ENCODE measurements at regions not wholly inside any gene's neighbourhood (a gene's known extent, or its start where the extent isn't known, plus 50 kb on each side); places are given as distances from the start of the nearest gene placed in this dataset.

DNA sequence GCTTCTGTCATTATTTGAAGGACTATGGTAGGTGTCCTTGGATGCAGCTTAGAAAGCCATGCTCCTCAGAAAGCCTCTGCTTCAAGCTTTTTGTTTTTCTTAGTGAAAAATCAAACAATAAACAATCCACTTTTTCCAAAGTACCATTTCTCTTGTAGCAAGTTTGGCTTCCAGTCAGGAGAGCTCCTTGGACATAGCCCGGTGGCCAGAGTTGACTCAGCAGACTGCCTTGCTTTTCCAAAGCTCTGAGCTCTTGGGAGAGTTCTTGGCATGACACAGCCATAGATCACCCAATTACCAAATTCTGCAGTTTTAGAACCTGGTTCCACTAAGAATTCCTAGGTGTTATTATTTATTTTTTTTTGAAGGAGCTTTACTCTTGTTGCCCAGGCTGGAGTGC, 189.4 kb upstream of the MTPN start:
- intact Hi-C loops (cut with micrococcal nuclease; ENCODE audit: unreplicated experiment), result no loop called here
- Histone ChIP-seq H3K9me3 (no peaks in the 10 kb centered on the region), H3K27me3 (replicated peaks; ENCODE audit: control insufficient read depth, insufficient read depth, low read length) (no peaks in the 10 kb centered on the region), H3K36me3 (ENCODE audit: control insufficient read depth, insufficient read depth, low read length) (no peaks in the 10 kb centered on the region), H3K4me1 (no peaks in the 10 kb centered on the region), H3K4me3 (ENCODE audit: low read depth, low read length) (no peak overlapping the region)
- TF ChIP-seq, protein P1, sequence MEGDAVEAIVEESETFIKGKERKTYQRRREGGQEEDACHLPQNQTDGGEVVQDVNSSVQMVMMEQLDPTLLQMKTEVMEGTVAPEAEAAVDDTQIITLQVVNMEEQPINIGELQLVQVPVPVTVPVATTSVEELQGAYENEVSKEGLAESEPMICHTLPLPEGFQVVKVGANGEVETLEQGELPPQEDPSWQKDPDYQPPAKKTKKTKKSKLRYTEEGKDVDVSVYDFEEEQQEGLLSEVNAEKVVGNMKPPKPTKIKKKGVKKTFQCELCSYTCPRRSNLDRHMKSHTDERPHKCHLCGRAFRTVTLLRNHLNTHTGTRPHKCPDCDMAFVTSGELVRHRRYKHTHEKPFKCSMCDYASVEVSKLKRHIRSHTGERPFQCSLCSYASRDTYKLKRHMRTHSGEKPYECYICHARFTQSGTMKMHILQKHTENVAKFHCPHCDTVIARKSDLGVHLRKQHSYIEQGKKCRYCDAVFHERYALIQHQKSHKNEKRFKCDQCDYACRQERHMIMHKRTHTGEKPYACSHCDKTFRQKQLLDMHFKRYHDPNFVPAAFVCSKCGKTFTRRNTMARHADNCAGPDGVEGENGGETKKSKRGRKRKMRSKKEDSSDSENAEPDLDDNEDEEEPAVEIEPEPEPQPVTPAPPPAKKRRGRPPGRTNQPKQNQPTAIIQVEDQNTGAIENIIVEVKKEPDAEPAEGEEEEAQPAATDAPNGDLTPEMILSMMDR (IDR thresholded peaks at IDR 0.05; ENCODE audit: insufficient read depth in 1 of 2, low read depth in 1 of 2, low read length in 1 of 2, severe bottlenecking in 1 of 2, unreplicated experiment in 1 of 2), result no peak
- peaks cover 10% of the 10 kb centered on the region for H3K27me3 Mint-ChIP-seq (ENCODE audit: insufficient read depth, unreplicated experiment)
- H3K4me1 Mint-ChIP-seq (ENCODE audit: low read depth, unreplicated experiment), result no peaks in the 10 kb centered on the region
- no peaks in the 10 kb centered on the region for H3K9me3 Mint-ChIP-seq (ENCODE audit: unreplicated experiment)
- ChIA-PET POLR2A (no interaction called here), CTCF (no interaction called here)
- no peaks in the 10 kb centered on the region for H3K36me3 Mint-ChIP-seq (ENCODE audit: insufficient read depth, unreplicated experiment)
- DNase-seq, result no peak
- H3K4me3 Mint-ChIP-seq (ENCODE audit: unreplicated experiment), result no peak overlapping the region
- H3K27ac Mint-ChIP-seq (ENCODE audit: unreplicated experiment), result no peak overlapping the region
- BruUV-seq (replicated peaks), result no TSS peak

DNA sequence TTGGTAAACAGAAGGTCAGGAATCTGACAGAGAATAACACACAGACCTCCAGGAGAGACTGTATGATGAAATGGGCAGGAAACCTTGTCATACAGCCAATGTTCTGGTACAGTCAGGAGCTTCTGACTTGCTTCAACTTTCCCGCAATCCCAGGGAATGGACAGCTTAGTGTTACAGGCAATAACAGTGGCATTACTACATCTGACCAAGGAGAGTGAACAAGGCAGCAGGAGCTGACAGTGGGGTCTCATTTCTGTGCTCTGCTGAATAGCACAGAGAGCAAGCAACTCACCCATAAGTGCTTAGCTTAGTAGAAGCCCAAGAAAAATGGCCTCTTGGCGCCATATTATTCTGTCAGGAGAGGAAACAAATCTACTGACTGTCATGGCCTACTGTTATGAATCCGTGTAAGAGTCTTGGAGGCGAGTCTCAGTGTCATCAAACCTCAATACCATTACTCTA, 186.2 kb upstream of the MTPN start:
- intact Hi-C loops (cut with micrococcal nuclease; ENCODE audit: unreplicated experiment), result no loop called here
- Mint-ChIP-seq H3K27ac (ENCODE audit: unreplicated experiment) (no peak overlapping the region), H3K4me3 (ENCODE audit: unreplicated experiment) (no peak overlapping the region), H3K9me3 (ENCODE audit: unreplicated experiment) (no peaks in the 10 kb centered on the region), H3K4me1 (ENCODE audit: low read depth, unreplicated experiment) (no peaks in the 10 kb centered on the region), H3K36me3 (ENCODE audit: insufficient read depth, unreplicated experiment) (no peaks in the 10 kb centered on the region), H3K27me3 (ENCODE audit: insufficient read depth, unreplicated experiment) (peaks cover 7% of the 10 kb centered on the region)
- H3K9me3 ChIP-seq, result no peaks in the 10 kb centered on the region
- BruUV-seq (replicated peaks), result no TSS peak
- no peak overlapping the region for H3K4me3 ChIP-seq (ENCODE audit: low read depth, low read length)
- H3K27me3 ChIP-seq (replicated peaks; ENCODE audit: control insufficient read depth, insufficient read depth, low read length), result no peaks in the 10 kb centered on the region
- CTCF ChIA-PET, result no interaction called here
- DNase-seq, result no peak
- POLR2A ChIA-PET, result no interaction called here
- no peaks in the 10 kb centered on the region for H3K4me1 ChIP-seq
- TF ChIP-seq, protein P1 (IDR thresholded peaks at IDR 0.05; ENCODE audit: insufficient read depth in 1 of 2, low read depth in 1 of 2, low read length in 1 of 2, severe bottlenecking in 1 of 2, unreplicated experiment in 1 of 2), result no peak
- H3K36me3 ChIP-seq (ENCODE audit: control insufficient read depth, insufficient read depth, low read length), result no peaks in the 10 kb centered on the region

DNA sequence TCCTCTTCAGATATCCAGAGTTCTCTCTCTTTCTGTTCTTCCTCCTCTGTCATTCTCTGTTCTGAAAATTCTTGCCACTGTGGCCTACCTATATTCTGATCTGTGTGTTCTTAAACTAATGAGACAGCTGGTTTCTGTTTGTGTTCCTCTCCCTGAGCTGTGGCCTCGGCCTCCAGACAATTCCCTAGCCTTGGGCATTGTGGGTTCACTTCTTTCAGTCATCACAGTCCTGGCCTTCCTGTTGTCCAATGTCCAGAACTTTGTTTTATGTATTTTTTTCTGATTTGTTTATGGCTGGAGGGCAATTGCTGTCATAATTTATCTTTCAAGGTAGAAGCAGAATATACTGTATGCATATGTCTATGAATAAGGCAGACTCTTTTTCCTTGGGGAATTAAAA, 173.2 kb upstream of the MTPN start:
- Histone ChIP-seq H3K4me3 (ENCODE audit: low read depth, low read length) (no peak overlapping the region), H3K9me3 (no peaks in the 10 kb centered on the region), H3K4me1 (no peaks in the 10 kb centered on the region), H3K36me3 (ENCODE audit: control insufficient read depth, insufficient read depth, low read length) (no peaks in the 10 kb centered on the region), H3K27me3 (replicated peaks; ENCODE audit: control insufficient read depth, insufficient read depth, low read length) (no peaks in the 10 kb centered on the region)
- no peak for DNase-seq
- Mint-ChIP-seq H3K4me3 (ENCODE audit: unreplicated experiment) (no peak overlapping the region), H3K27ac (ENCODE audit: unreplicated experiment) (no peak overlapping the region), H3K4me1 (ENCODE audit: low read depth, unreplicated experiment) (no peaks in the 10 kb centered on the region), H3K27me3 (ENCODE audit: insufficient read depth, unreplicated experiment) (peaks cover 11% of the 10 kb centered on the region), H3K9me3 (ENCODE audit: unreplicated experiment) (no peaks in the 10 kb centered on the region), H3K36me3 (ENCODE audit: insufficient read depth, unreplicated experiment) (no peaks in the 10 kb centered on the region)
- TF ChIP-seq, protein P1 (IDR thresholded peaks at IDR 0.05; ENCODE audit: insufficient read depth in 1 of 2, low read depth in 1 of 2, low read length in 1 of 2, severe bottlenecking in 1 of 2, unreplicated experiment in 1 of 2), result no peak
- CTCF ChIA-PET, result no interaction called here
- intact Hi-C loops (cut with micrococcal nuclease; ENCODE audit: unreplicated experiment), result no loop called here
- BruUV-seq (replicated peaks), result no TSS peak
- POLR2A ChIA-PET, result no interaction called here
